ENCODE measurements at regions not wholly inside any gene's neighbourhood (a gene's known extent, or its start where the extent isn't known, plus 50 kb on each side); places are given as distances from the start of the nearest gene placed in this dataset.

DNA sequence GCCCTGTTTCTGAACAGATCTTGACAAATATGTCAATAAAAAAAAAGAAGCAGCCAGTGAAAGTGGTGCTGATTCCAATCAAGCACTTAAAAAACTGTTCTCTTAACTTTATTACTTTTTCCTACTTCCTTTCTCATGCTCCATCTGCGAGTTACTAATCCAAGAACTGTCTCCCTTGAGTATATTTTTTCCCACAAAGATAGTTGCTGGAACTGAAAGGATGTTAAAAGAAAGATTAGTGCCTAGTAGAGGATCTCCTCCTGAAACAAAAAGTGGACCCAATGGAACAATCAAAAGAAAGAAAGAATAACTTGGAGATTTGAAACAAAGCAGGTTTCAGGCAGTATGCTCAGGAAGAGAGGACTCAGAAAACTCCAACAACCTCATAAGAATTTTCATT, 1034.8 kb downstream of the PCDH17 start:
- TF ChIP-seq, protein P1, sequence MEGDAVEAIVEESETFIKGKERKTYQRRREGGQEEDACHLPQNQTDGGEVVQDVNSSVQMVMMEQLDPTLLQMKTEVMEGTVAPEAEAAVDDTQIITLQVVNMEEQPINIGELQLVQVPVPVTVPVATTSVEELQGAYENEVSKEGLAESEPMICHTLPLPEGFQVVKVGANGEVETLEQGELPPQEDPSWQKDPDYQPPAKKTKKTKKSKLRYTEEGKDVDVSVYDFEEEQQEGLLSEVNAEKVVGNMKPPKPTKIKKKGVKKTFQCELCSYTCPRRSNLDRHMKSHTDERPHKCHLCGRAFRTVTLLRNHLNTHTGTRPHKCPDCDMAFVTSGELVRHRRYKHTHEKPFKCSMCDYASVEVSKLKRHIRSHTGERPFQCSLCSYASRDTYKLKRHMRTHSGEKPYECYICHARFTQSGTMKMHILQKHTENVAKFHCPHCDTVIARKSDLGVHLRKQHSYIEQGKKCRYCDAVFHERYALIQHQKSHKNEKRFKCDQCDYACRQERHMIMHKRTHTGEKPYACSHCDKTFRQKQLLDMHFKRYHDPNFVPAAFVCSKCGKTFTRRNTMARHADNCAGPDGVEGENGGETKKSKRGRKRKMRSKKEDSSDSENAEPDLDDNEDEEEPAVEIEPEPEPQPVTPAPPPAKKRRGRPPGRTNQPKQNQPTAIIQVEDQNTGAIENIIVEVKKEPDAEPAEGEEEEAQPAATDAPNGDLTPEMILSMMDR (IDR thresholded peaks at IDR 0.05; ENCODE audit: poor library complexity), result no peak
- no peak for TF ChIP-seq EZH2phosphoT487 (IDR thresholded peaks at IDR 0.05; ENCODE audit: low read depth, severe bottlenecking, unreplicated experiment)

Data from hepatocyte (in vitro differentiated cells).